ENCODE measurements at regions not wholly inside any gene's neighbourhood (a gene's known extent, or its start where the extent isn't known, plus 50 kb on each side); places are given as distances from the start of the nearest gene placed in this dataset.

GRCh38 chr12:69095765-69096477 lies 143.4 kb upstream of the CPSF6 start:
- no peak for TF ChIP-seq CTCF (IDR thresholded peaks at IDR 0.05)
- TF ChIP-seq EP300 (IDR thresholded peaks at IDR 0.05), result no peak
- TF ChIP-seq POLR2A (IDR thresholded peaks at IDR 0.05), result no peak

Measured in ovary (tissue), 3 donors.